Right lobe of liver (tissue), 4 donors: ENCODE measurements at regions not wholly inside any gene's neighbourhood (a gene's known extent, or its start where the extent isn't known, plus 50 kb on each side); places are given as distances from the start of the nearest gene placed in this dataset.

Experiments
- POLR2A ChIP-seq: fragments of 450-650 bp; IDR thresholded peaks from one replicate; pipeline ENCODE4 v1.6.1; 2017; ENCODE audit warnings: antibody characterized with exemption, mild to moderate bottlenecking
- TF ChIP-seq, protein P1 (sequence below), 4 donors: fragments of 200-600 bp in 3 of 4; fragments of 450-650 bp in 1 of 4; IDR thresholded peaks; one replicate each; pipeline versions ENCODE4 v1.5.1 to v1.8.0; 2016 to 2022; ENCODE audit warnings: antibody characterized with exemption in 4 of 4, mild to moderate bottlenecking in 2 of 4
- donor health status: DM: no; HTN: no; CAD: no.
- donor health status: DM: no; HTN: no; CAD: no.
- donor health status: DM: no; HTN: yes; CAD: no.

GRCh38 chr6:25038999-25039398 is 103.2 kb upstream of the RIPOR2 start:
- no peak for TF ChIP-seq POLR2A
- TF ChIP-seq, protein P1, sequence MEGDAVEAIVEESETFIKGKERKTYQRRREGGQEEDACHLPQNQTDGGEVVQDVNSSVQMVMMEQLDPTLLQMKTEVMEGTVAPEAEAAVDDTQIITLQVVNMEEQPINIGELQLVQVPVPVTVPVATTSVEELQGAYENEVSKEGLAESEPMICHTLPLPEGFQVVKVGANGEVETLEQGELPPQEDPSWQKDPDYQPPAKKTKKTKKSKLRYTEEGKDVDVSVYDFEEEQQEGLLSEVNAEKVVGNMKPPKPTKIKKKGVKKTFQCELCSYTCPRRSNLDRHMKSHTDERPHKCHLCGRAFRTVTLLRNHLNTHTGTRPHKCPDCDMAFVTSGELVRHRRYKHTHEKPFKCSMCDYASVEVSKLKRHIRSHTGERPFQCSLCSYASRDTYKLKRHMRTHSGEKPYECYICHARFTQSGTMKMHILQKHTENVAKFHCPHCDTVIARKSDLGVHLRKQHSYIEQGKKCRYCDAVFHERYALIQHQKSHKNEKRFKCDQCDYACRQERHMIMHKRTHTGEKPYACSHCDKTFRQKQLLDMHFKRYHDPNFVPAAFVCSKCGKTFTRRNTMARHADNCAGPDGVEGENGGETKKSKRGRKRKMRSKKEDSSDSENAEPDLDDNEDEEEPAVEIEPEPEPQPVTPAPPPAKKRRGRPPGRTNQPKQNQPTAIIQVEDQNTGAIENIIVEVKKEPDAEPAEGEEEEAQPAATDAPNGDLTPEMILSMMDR (IDR thresholded peaks at IDR 0.05): no peak
